RWPE1 (cell line): ENCODE measurements at regions not wholly inside any gene's neighbourhood (a gene's known extent, or its start where the extent isn't known, plus 50 kb on each side); places are given as distances from the start of the nearest gene placed in this dataset.

Experiments used
- CTCF ChIA-PET: fragments of 350-600 bp; sonication (Branson Sonifier 250); formaldehyde crosslinking; extraction: SDS; loops from one replicate; lab custom pipeline; 2021; lab: Yijun Ruan, JAX
- POLR2A ChIA-PET: fragments of 400-600 bp; formaldehyde crosslinking; extraction: SDS; loops from one replicate; lab custom pipeline; 2020; ENCODE audit warnings: antibody characterized with exemption; ENCODE audit not compliant: low non-redundant PET; lab: Yijun Ruan, JAX
- DNase-seq: peaks from one replicate; pipeline ENCODE4 v3.0.0; 2012; ENCODE audit warnings: low spot score
- H3K27ac ChIP-seq: fragments of 450-650 bp; 2 replicates; pipeline ENCODE4 v1.5.1; 2017
- CTCF ChIP-seq: fragments of 450-650 bp; conservative IDR thresholded peaks from 2 replicates; pipeline ENCODE4 v1.5.1; 2017; ENCODE audit warnings: low read depth, mild to moderate bottlenecking

DNA sequence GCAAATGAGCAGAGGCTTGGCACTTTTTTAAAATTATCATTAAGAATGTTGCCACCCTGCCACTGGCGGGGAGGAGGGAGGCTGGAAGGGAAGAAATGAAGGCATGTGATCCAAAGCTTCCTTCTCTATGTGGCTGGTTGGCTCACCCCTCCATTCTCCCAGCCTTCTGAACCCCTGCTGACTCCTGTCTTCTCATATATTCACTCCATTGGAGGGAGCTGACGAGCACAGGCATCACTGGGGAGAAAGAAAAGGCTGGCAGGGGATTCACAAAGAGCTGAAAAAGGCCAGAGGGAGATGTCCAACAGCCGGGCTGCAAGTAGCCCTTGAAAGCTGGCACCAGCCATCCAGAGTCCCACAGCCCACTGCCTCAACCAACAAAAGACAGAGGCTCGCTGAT, 495.6 kb downstream of the BCOR start:
- ChIA-PET CTCF (no interaction called here), POLR2A (no interaction called here)
- no peak overlapping the region for H3K27ac ChIP-seq
- TF ChIP-seq CTCF: no peak
- DNase-seq: no peak

DNA sequence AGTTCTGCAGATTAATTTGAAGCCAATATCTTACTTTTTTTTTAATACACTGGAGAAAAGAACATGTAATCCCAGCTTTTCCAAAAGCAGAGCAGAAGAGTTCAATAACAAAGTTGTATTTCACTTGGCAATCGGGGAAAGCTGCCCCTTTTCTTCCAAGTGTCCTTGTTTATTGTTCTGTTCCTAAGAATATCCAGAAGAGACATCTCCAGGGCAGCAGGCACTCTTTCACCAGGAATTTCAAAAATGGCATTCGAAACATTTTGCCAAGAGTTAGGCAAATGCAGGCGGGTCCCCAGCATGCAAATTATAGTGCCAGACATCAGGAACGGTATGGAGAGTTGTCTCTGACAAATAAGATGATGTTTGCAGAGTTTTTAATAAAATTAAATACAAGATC, 494.5 kb downstream of the BCOR start:
- H3K27ac ChIP-seq: no peak overlapping the region
- no peak for DNase-seq
- POLR2A ChIA-PET: no interaction called here
- TF ChIP-seq CTCF: no peak
- CTCF ChIA-PET: no interaction called here

DNA sequence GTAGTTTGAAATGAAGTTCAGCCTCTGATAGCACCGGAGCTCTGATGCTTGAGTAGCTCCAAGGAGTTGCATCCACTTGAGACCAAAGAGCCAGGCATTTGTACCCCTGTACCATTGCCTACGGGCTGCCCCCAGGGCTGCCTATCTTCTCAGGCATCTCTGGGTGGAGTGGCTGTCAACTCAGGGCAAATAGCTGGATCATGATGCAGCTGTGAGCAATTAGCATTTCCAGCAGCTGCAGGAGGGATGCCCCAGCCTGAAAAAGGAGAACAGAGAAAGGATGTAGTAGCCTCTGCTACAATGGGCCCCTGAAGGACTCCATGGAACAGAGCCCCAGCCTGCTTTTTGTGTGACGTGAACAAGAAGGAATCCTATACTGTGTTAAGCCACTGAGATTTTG, 492.6 kb downstream of the BCOR start:
- no peak for DNase-seq
- ChIA-PET POLR2A (no interaction called here), CTCF (no interaction called here)
- no peak overlapping the region for H3K27ac ChIP-seq
- TF ChIP-seq CTCF: no peak

- no peak for TF ChIP-seq CTCF
- H3K27ac ChIP-seq: no peak overlapping the region
- DNase-seq: no peak
- CTCF ChIA-PET: no interaction called here
- POLR2A ChIA-PET: no interaction called here
Measured at GRCh38 chrX:39605866-39606265, 491.9 kb downstream of the BCOR start.

DNA sequence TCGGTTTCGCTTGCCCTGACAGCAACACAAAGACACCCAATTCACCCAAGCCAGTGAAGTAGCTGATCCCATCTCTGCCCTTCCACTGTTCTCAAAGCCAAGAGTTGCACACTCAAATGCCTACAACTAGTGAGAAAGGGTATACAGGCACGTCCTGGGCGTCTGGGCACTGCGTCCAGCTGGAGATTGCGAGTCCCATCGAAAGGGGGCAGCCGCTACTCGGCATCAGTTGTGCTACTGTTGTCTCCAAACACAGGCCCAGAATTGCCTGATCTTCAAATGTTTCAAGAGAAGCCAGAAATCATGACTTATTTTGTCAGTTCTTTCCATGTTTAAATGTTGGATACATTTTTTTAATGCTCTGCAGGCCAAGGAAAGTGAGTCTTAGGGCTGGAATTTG, 487.8 kb downstream of the BCOR start:
- TF ChIP-seq CTCF: no peak
- ChIA-PET POLR2A (no interaction called here), CTCF (no interaction called here)
- DNase-seq: no peak
- H3K27ac ChIP-seq: no peak overlapping the region

GRCh38 chrX:39611468-39611867, 486.3 kb downstream of the BCOR start:
- no peak overlapping the region for H3K27ac ChIP-seq
- CTCF ChIA-PET: interaction anchor here (0.5 kb wide), 1 partner anchor 31 kb away, joined by 4 read pairs; no protein-coding TSS in a partner anchor
- TF ChIP-seq CTCF: no peak
- POLR2A ChIA-PET: no interaction called here
- no peak for DNase-seq
